Fibroblast of lung (primary cell): ENCODE measurements at regions not wholly inside any gene's neighbourhood (a gene's known extent, or its start where the extent isn't known, plus 50 kb on each side); places are given as distances from the start of the nearest gene placed in this dataset.

Experiments used
- DNase-seq, 2 donors: peaks; one replicate each; pipeline versions ENCODE4 v3.0.0 to v3.0.0-alpha.2; 2010; ENCODE audit warnings: low read depth in 2 of 2
- H2AFZ ChIP-seq: 2 replicates; pipeline ENCODE4 v1.5.1; 2012; ENCODE audit warnings: low read length, control low read depth, inconsistent platforms
- H3K27ac ChIP-seq: 2 replicates; pipeline ENCODE4 v1.5.1; 2011; ENCODE audit warnings: low read length, control low read depth; ENCODE audit not compliant: insufficient read depth
- H3K27me3 ChIP-seq: 2 replicates; pipeline ENCODE4 v1.5.1; 2011; ENCODE audit warnings: mild to moderate bottlenecking, low read length; ENCODE audit not compliant: control insufficient read depth, insufficient read depth
- H3K36me3 ChIP-seq: 2 replicates; pipeline ENCODE4 v1.5.1; 2011; ENCODE audit warnings: low read length; ENCODE audit not compliant: control insufficient read depth, insufficient read depth
- H3K4me1 ChIP-seq: 2 replicates; pipeline ENCODE4 v1.5.1; 2011; ENCODE audit warnings: low read length; ENCODE audit not compliant: control insufficient read depth, insufficient read depth; ENCODE audit errors: extremely low read depth
- H3K4me2 ChIP-seq: 2 replicates; pipeline ENCODE4 v1.5.1; 2011; ENCODE audit warnings: low read length, control low read depth; ENCODE audit not compliant: insufficient read depth; ENCODE audit errors: extremely low read depth
- H3K4me3 ChIP-seq, 4 experiments: fragments of 200-600 bp in 1 of 4; sonication (generic) in 1 of 4; replicated peaks in 1 of 4; 2 replicates each; pipeline ENCODE4 v1.5.1; 2011 to 2016; ENCODE audit warnings: low read length in 4 of 4, low read depth in 3 of 4, mild to moderate bottlenecking in 3 of 4, control low read depth in 2 of 4, inconsistent platforms in 1 of 4, mixed read lengths in 1 of 4; ENCODE audit not compliant: insufficient read depth in 1 of 4; ENCODE audit errors: control extremely low read depth in 1 of 4
- H3K79me2 ChIP-seq: 2 replicates; pipeline ENCODE4 v1.5.1; 2012; ENCODE audit warnings: mild to moderate bottlenecking, low read length, inconsistent platforms; ENCODE audit not compliant: control insufficient read depth, insufficient read depth
- H3K9ac ChIP-seq: 2 replicates; pipeline ENCODE4 v1.5.1; 2011; ENCODE audit warnings: mild to moderate bottlenecking, low read length, control low read depth; ENCODE audit not compliant: insufficient read depth
- H3K9me3 ChIP-seq: 2 replicates; pipeline ENCODE4 v1.5.1; 2012; ENCODE audit warnings: low read depth, low read length; ENCODE audit not compliant: control insufficient read depth, insufficient read depth
- H4K20me1 ChIP-seq: 2 replicates; pipeline ENCODE4 v1.5.1; 2011; ENCODE audit warnings: low read length; ENCODE audit not compliant: control insufficient read depth, insufficient read depth; ENCODE audit errors: extremely low read depth
- EZH2 ChIP-seq: IDR thresholded peaks from 2 replicates; pipeline ENCODE4 v1.5.1; 2012; ENCODE audit warnings: low read length, control low read depth, mild to moderate bottlenecking; ENCODE audit errors: missing control alignments
- TF ChIP-seq, protein P1 (sequence below), 2 donors: IDR thresholded peaks in 1 of 2; conservative IDR thresholded peaks in 1 of 2; 1 replicate in 1 of 2; 2 replicates in 1 of 2; pipeline ENCODE4 v1.5.1; 2011 to 2012; ENCODE audit warnings: low read length in 2 of 2, control low read depth in 1 of 2, inconsistent platforms in 1 of 2, low read depth in 1 of 2, mild to moderate bottlenecking in 1 of 2

DNA sequence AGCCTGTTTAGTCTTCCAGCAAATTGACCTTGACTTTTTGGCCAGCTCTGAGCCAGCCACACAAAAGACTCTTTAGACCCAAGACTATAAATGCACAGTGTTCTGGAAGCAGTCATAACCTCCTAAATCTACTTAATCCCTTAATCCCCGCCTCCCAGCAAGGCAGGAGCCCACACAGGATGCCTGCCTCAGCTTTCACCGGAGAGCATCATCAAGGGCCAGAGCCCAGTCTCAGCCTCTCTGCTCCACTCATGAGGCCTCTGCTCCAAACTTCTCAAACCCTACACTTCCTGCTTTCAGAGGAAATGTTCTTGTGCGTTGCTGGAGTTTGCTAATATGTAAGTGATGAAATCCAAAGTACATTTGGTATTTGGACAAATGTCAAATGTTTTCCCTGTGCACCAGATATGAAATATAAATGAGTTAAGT is 57.9 kb upstream of the FSHB start:
- H4K20me1 ChIP-seq, result no peaks in the 10 kb centered on the region
- H3K4me3 ChIP-seq, result no peak overlapping the region
- H3K79me2 ChIP-seq, result no peaks in the 10 kb centered on the region
- no peak for DNase-seq
- H3K9ac ChIP-seq, result no peak overlapping the region
- no peaks in the 10 kb centered on the region for H3K4me1 ChIP-seq
- H2AFZ ChIP-seq, result no peak overlapping the region
- no peaks in the 10 kb centered on the region for H3K9me3 ChIP-seq
- TF ChIP-seq, protein P1, sequence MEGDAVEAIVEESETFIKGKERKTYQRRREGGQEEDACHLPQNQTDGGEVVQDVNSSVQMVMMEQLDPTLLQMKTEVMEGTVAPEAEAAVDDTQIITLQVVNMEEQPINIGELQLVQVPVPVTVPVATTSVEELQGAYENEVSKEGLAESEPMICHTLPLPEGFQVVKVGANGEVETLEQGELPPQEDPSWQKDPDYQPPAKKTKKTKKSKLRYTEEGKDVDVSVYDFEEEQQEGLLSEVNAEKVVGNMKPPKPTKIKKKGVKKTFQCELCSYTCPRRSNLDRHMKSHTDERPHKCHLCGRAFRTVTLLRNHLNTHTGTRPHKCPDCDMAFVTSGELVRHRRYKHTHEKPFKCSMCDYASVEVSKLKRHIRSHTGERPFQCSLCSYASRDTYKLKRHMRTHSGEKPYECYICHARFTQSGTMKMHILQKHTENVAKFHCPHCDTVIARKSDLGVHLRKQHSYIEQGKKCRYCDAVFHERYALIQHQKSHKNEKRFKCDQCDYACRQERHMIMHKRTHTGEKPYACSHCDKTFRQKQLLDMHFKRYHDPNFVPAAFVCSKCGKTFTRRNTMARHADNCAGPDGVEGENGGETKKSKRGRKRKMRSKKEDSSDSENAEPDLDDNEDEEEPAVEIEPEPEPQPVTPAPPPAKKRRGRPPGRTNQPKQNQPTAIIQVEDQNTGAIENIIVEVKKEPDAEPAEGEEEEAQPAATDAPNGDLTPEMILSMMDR (conservative IDR thresholded peaks at IDR 0.05 in 1 of 2, IDR thresholded peaks at IDR 0.05 in 1 of 2; ENCODE audit: low read depth in 1 of 2, low read length in 2 of 2), result no peak
- no peak for TF ChIP-seq EZH2
- no peaks in the 10 kb centered on the region for H3K36me3 ChIP-seq
- no peak overlapping the region for H3K27ac ChIP-seq
- H3K4me2 ChIP-seq, result no peak overlapping the region
- H3K27me3 ChIP-seq, result no peaks in the 10 kb centered on the region

DNA sequence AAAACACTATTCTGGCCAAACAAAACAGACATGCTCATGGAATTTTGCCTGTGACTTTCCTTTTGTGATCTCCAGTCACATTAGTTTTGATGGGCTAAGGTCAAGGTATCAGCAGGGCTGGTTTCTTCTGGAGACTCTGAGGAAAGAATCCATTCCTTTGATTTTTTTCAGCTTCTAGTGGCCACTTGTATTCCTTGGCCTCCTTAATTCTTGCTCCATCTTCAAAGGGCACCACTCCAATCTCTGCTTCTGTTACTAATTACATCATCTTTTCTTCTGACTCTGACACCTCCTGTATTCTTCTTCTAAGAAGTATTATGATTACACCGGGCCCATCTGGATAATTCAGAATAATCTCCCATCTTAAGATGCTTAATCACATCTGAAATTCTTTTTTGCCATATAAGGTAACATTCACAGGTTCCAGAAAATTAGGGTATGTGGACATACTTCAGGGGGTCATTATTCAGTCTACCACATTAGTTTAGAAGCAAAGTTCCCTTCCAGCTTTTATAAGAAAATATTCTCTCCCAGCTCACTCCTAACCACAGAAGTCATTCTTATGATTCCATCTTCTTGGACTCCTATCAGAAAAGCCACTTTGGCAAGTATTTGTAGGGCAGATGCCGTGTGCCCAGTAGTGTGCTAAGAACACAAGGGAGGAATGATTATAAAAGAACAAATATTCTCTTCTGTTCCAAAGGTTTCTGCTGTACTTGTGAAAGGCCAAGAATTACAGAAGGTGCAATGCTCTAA is 56.4 kb upstream of the FSHB start:
- H3K4me3 ChIP-seq, result no peak overlapping the region
- H3K9me3 ChIP-seq, result no peaks in the 10 kb centered on the region
- TF ChIP-seq EZH2, result no peak
- TF ChIP-seq, protein P1 (conservative IDR thresholded peaks at IDR 0.05 in 1 of 2, IDR thresholded peaks at IDR 0.05 in 1 of 2; ENCODE audit: low read depth in 1 of 2, low read length in 2 of 2), result no peak
- no peak overlapping the region for H3K4me2 ChIP-seq
- no peaks in the 10 kb centered on the region for H3K79me2 ChIP-seq
- no peak overlapping the region for H3K27ac ChIP-seq
- H2AFZ ChIP-seq, result no peak overlapping the region
- H3K36me3 ChIP-seq, result no peaks in the 10 kb centered on the region
- H3K9ac ChIP-seq, result no peak overlapping the region
- no peaks in the 10 kb centered on the region for H4K20me1 ChIP-seq
- DNase-seq, result peak in 1 of 2 donors; percentile 36
- no peaks in the 10 kb centered on the region for H3K4me1 ChIP-seq
- H3K27me3 ChIP-seq, result no peaks in the 10 kb centered on the region
